HCT116 (cell line): ENCODE measurements at regions not wholly inside any gene's neighbourhood (a gene's known extent, or its start where the extent isn't known, plus 50 kb on each side); places are given as distances from the start of the nearest gene placed in this dataset.

ENCODE experiments used
- EZH2 ChIP-seq: fragments of 200-600 bp; sonication (generic); IDR thresholded peaks from 2 replicates; pipeline ENCODE4 v1.6.1; 2017; ENCODE audit warnings: antibody characterized with exemption, mixed run types
- JUND ChIP-seq: IDR thresholded peaks from 2 replicates; pipeline ENCODE4 v1.6.1; 2012
- POLR2A ChIP-seq: IDR thresholded peaks from 2 replicates; pipeline ENCODE4 v1.7.0; 2011; ENCODE audit warnings: borderline replicate concordance; ENCODE audit not compliant: insufficient read depth, insufficient read length; ENCODE audit errors: extremely low read depth
- TF ChIP-seq, protein P1 (sequence below), 3 experiments: fragments of 200-600 bp in 1 of 3; sonication (generic) in 1 of 3; IDR thresholded peaks in 2 of 3; conservative IDR thresholded peaks in 1 of 3; 2 replicates each; pipeline ENCODE4 v1.5.1; 2012 to 2017; ENCODE audit warnings: low read depth in 2 of 3, low read length in 2 of 3, antibody characterized with exemption in 1 of 3, borderline replicate concordance in 1 of 3, control low read depth in 1 of 3, mild to moderate bottlenecking in 1 of 3, mixed read lengths in 1 of 3, mixed run types in 1 of 3, moderate library complexity in 1 of 3; ENCODE audit not compliant: insufficient read depth in 1 of 3

DNA sequence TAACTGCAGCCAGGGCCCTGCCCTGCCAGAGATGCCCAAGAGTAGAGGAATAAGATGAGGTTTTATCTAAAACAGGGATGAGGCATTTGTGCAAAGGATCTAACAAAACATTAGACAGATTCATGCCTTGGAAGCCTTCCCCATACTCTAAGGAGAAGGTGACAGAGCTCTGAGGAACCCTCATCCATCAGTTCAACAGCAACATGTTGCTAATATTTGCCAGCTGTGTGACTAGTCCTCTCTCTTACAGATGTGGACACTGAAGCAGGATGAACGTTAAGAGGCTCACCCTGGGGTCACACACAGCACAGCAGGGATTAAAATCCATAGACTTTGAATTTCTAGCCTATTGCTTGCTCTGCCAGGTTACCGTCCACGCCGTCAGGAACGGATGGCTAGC, 99.0 kb downstream of the ZBTB18 start:
- TF ChIP-seq, protein P1, sequence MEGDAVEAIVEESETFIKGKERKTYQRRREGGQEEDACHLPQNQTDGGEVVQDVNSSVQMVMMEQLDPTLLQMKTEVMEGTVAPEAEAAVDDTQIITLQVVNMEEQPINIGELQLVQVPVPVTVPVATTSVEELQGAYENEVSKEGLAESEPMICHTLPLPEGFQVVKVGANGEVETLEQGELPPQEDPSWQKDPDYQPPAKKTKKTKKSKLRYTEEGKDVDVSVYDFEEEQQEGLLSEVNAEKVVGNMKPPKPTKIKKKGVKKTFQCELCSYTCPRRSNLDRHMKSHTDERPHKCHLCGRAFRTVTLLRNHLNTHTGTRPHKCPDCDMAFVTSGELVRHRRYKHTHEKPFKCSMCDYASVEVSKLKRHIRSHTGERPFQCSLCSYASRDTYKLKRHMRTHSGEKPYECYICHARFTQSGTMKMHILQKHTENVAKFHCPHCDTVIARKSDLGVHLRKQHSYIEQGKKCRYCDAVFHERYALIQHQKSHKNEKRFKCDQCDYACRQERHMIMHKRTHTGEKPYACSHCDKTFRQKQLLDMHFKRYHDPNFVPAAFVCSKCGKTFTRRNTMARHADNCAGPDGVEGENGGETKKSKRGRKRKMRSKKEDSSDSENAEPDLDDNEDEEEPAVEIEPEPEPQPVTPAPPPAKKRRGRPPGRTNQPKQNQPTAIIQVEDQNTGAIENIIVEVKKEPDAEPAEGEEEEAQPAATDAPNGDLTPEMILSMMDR (IDR thresholded peaks at IDR 0.05 in 2 of 3, conservative IDR thresholded peaks at IDR 0.05 in 1 of 3; ENCODE audit: borderline replicate concordance in 1 of 3, insufficient read depth in 1 of 3, low read depth in 2 of 3, low read length in 2 of 3), result no peak
- TF ChIP-seq JUND (no peak), EZH2 (no peak), POLR2A (no peak)
